SK-N-SH (cell line): ENCODE measurements at regions not wholly inside any gene's neighbourhood (a gene's known extent, or its start where the extent isn't known, plus 50 kb on each side); places are given as distances from the start of the nearest gene placed in this dataset.

Source experiments
- CHD2 ChIP-seq: fragments of 150-350 bp; IDR thresholded peaks from 2 replicates; pipeline ENCODE4 v1.6.1; 2018; ENCODE audit warnings: low read length; ENCODE audit not compliant: partially characterized antibody
- EZH2phosphoT487 ChIP-seq: fragments of 200-600 bp; sonication (generic); IDR thresholded peaks from 2 replicates; pipeline ENCODE4 v1.6.1; 2017; ENCODE audit warnings: low read depth, mixed run types, mild to moderate bottlenecking, antibody characterized with exemption, moderate library complexity, borderline replicate concordance
- FOXJ3 ChIP-seq: sonication (generic); formaldehyde crosslinking; IDR thresholded peaks from 2 replicates; pipeline ENCODE4 v1.5.1; 2020; ENCODE audit warnings: mild to moderate bottlenecking, missing genetic modification reagents
- GABPA ChIP-seq: IDR thresholded peaks from 2 replicates; pipeline ENCODE4 v1.4.0; 2012; ENCODE audit warnings: low read depth, mild to moderate bottlenecking
- MXI1 ChIP-seq: IDR thresholded peaks from 2 replicates; pipeline ENCODE4 v1.6.1; 2012; ENCODE audit warnings: mild to moderate bottlenecking, low read depth, low read length, improper control_type of control experiment
- NFIC ChIP-seq: IDR thresholded peaks from 2 replicates; pipeline ENCODE4 v1.4.0; 2012; ENCODE audit warnings: borderline replicate concordance
- NRF1 ChIP-seq: IDR thresholded peaks from 2 replicates; pipeline ENCODE4 v1.6.1; 2012; ENCODE audit warnings: low read depth, mild to moderate bottlenecking, low read length
- SMC3 ChIP-seq: IDR thresholded peaks from 2 replicates; pipeline ENCODE4 v1.6.1; 2012; ENCODE audit warnings: low read depth, low read length, improper control_type of control experiment
- TAF1 ChIP-seq: IDR thresholded peaks from 2 replicates; pipeline ENCODE4 v1.6.1; 2012; ENCODE audit warnings: low read depth, mild to moderate bottlenecking, low read length, moderate library complexity, borderline replicate concordance
- YY1 ChIP-seq: IDR thresholded peaks from 2 replicates; pipeline ENCODE4 v1.4.0; 2012; ENCODE audit warnings: low read depth, mild to moderate bottlenecking
- TF ChIP-seq, protein P1 (sequence below): IDR thresholded peaks from 2 replicates; pipeline ENCODE4 v1.4.0; 2012; ENCODE audit warnings: low read depth, borderline replicate concordance
- TF ChIP-seq, protein P2 (sequence below): fragments of 200-600 bp; sonication (generic); IDR thresholded peaks from 2 replicates; pipeline ENCODE4 v1.6.1; 2017; ENCODE audit warnings: antibody characterized with exemption, mild to moderate bottlenecking, moderate library complexity
- TF ChIP-seq, protein P3 (sequence below): IDR thresholded peaks from 2 replicates; pipeline ENCODE4 v1.6.1; 2012; ENCODE audit warnings: mild to moderate bottlenecking, low read depth, low read length, moderate library complexity

DNA sequence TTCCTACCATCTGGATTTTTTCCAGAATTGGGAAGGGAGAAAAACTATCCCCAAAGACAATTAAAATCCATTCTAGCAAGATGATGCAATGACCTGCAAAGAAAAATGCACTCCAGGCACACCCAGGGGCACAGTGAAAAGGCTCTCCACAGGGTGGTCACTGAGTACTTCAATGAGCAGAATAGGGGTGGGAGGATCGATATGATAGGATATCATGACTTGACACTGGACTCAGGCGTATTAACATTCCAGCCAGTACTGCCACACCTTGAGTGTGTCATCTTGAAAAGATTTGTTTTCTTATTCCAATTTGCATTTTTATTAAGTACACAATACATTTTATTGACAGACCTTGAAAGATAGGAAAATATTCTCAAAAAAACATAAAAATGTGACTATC, 132.2 kb downstream of the ZNF37A start:
- TF ChIP-seq, protein P1, sequence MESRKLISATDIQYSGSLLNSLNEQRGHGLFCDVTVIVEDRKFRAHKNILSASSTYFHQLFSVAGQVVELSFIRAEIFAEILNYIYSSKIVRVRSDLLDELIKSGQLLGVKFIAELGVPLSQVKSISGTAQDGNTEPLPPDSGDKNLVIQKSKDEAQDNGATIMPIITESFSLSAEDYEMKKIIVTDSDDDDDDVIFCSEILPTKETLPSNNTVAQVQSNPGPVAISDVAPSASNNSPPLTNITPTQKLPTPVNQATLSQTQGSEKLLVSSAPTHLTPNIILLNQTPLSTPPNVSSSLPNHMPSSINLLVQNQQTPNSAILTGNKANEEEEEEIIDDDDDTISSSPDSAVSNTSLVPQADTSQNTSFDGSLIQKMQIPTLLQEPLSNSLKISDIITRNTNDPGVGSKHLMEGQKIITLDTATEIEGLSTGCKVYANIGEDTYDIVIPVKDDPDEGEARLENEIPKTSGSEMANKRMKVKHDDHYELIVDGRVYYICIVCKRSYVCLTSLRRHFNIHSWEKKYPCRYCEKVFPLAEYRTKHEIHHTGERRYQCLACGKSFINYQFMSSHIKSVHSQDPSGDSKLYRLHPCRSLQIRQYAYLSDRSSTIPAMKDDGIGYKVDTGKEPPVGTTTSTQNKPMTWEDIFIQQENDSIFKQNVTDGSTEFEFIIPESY = no peak
- TF ChIP-seq GABPA (no peak), FOXJ3 (CRISPR knock-in tag) (no peak), MXI1 (no peak), NFIC (no peak), EZH2phosphoT487 (no peak), NRF1 (no peak), SMC3 (no peak), YY1 (no peak), CHD2 (no peak), TAF1 (no peak)
- TF ChIP-seq, protein P2, sequence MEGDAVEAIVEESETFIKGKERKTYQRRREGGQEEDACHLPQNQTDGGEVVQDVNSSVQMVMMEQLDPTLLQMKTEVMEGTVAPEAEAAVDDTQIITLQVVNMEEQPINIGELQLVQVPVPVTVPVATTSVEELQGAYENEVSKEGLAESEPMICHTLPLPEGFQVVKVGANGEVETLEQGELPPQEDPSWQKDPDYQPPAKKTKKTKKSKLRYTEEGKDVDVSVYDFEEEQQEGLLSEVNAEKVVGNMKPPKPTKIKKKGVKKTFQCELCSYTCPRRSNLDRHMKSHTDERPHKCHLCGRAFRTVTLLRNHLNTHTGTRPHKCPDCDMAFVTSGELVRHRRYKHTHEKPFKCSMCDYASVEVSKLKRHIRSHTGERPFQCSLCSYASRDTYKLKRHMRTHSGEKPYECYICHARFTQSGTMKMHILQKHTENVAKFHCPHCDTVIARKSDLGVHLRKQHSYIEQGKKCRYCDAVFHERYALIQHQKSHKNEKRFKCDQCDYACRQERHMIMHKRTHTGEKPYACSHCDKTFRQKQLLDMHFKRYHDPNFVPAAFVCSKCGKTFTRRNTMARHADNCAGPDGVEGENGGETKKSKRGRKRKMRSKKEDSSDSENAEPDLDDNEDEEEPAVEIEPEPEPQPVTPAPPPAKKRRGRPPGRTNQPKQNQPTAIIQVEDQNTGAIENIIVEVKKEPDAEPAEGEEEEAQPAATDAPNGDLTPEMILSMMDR = no peak
- TF ChIP-seq, protein P3, sequence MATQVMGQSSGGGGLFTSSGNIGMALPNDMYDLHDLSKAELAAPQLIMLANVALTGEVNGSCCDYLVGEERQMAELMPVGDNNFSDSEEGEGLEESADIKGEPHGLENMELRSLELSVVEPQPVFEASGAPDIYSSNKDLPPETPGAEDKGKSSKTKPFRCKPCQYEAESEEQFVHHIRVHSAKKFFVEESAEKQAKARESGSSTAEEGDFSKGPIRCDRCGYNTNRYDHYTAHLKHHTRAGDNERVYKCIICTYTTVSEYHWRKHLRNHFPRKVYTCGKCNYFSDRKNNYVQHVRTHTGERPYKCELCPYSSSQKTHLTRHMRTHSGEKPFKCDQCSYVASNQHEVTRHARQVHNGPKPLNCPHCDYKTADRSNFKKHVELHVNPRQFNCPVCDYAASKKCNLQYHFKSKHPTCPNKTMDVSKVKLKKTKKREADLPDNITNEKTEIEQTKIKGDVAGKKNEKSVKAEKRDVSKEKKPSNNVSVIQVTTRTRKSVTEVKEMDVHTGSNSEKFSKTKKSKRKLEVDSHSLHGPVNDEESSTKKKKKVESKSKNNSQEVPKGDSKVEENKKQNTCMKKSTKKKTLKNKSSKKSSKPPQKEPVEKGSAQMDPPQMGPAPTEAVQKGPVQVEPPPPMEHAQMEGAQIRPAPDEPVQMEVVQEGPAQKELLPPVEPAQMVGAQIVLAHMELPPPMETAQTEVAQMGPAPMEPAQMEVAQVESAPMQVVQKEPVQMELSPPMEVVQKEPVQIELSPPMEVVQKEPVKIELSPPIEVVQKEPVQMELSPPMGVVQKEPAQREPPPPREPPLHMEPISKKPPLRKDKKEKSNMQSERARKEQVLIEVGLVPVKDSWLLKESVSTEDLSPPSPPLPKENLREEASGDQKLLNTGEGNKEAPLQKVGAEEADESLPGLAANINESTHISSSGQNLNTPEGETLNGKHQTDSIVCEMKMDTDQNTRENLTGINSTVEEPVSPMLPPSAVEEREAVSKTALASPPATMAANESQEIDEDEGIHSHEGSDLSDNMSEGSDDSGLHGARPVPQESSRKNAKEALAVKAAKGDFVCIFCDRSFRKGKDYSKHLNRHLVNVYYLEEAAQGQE = no peak
